Natural killer cell (primary cell): ENCODE measurements at regions not wholly inside any gene's neighbourhood (a gene's known extent, or its start where the extent isn't known, plus 50 kb on each side); places are given as distances from the start of the nearest gene placed in this dataset.

Experiments
- ATAC-seq, 3 donors: fragments of 150-1000 bp in 2 of 3; fragments of 200-7000 bp in 1 of 3; cut with Tn5 transposase; 1 replicate in 1 of 3; 2 replicates in 2 of 3; pipeline ENCODE4 v1.10.0; 2021; ENCODE audit warnings: mild to moderate bottlenecking in 2 of 3, moderate library complexity in 2 of 3
- DNase-seq, 2 donors: peaks; one replicate each; pipeline versions ENCODE4 v3.0.0 to v3.0.0-alpha.2; 2013 to 2021; ENCODE audit warnings: mixed read lengths in 1 of 2
- H3K27ac ChIP-seq: one replicate; pipeline ENCODE4 v1.5.1; 2013; ENCODE audit warnings: mild to moderate bottlenecking, low read length
- H3K27me3 ChIP-seq: one replicate; pipeline ENCODE4 v1.6.1; 2013; ENCODE audit warnings: low read length; ENCODE audit not compliant: control insufficient read depth, insufficient read depth
- H3K36me3 ChIP-seq: one replicate; pipeline ENCODE4 v1.6.1; 2013; ENCODE audit warnings: low read length; ENCODE audit not compliant: control insufficient read depth, insufficient read depth
- H3K4me1 ChIP-seq: one replicate; pipeline ENCODE4 v1.6.1; 2013; ENCODE audit warnings: low read length; ENCODE audit not compliant: control insufficient read depth, insufficient read depth
- H3K4me3 ChIP-seq: one replicate; pipeline ENCODE4 v1.5.1; 2013; ENCODE audit warnings: low read length
- H3K9me3 ChIP-seq: one replicate; pipeline ENCODE4 v1.6.1; 2013; ENCODE audit warnings: low read length; ENCODE audit not compliant: control insufficient read depth, insufficient read depth
- H3K27ac Mint-ChIP-seq, 2 donors: one replicate each; pipeline ENCODE4 v1.8.0; 2022; ENCODE audit warnings: mild to moderate bottlenecking in 2 of 2, mixed read lengths in 2 of 2, moderate library complexity in 1 of 2
- H3K27me3 Mint-ChIP-seq, 2 donors: one replicate each; pipeline ENCODE4 v1.8.0; 2022; ENCODE audit warnings: low read depth in 2 of 2, mixed read lengths in 2 of 2
- H3K36me3 Mint-ChIP-seq: one replicate; pipeline ENCODE4 v1.8.0; 2022; ENCODE audit warnings: mixed read lengths
- H3K4me1 Mint-ChIP-seq, 2 donors: one replicate each; pipeline ENCODE4 v1.8.0; 2022; ENCODE audit warnings: mixed read lengths in 2 of 2
- H3K4me3 Mint-ChIP-seq: one replicate; pipeline ENCODE4 v1.8.0; 2022; ENCODE audit warnings: mild to moderate bottlenecking, moderate library complexity, mixed read lengths
- H3K9me3 Mint-ChIP-seq, 2 donors: one replicate each; pipeline ENCODE4 v1.8.0; 2022; ENCODE audit warnings: mixed read lengths in 2 of 2
- WGBS: methylation state at CpG from one replicate; pipeline ENCODE4 v1.1.7; 2013; ENCODE audit warnings: missing lambda C conversion rate; ENCODE audit not compliant: insufficient coverage; 5-methylcytosine and 5-hydroxymethylcytosine counted together
- intact Hi-C: fragments of 100-400 bp; cut with micrococcal nuclease; formaldehyde crosslinking; loops from one replicate; pipeline ENCODE4 v1.14.2; 2022
- TF ChIP-seq, protein P1 (sequence below): fragments of 200-600 bp; IDR thresholded peaks from one replicate; pipeline ENCODE4 v1.8.0; 2022; ENCODE audit warnings: antibody characterized with exemption

DNA sequence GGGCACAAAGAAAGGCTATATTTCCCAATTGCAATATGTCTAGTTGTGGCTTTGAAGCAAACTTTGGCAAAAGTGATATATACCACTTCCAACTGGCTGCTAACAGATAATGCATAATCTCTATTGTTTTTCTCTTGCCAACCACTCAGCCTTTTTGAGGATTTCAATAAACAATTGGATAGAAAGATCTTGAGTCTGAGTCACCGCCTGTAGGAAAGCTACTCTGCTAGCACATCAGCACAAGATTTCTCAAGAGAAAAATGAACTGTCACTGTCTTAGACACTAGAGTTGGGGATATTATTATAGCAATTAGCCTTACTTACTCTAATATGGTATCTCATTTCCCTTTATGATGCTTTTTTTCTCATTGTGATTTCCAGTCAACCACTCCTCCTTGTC is 119.7 kb downstream of the SST start:
- intact Hi-C loops, result no loop called here
- ATAC-seq (no peak), DNase-seq (no peak)
- H3K27ac ChIP-seq, result no peak overlapping the region
- no peaks in the 10 kb centered on the region for H3K36me3 ChIP-seq
- Mint-ChIP-seq H3K27ac (no peak overlapping the region), H3K4me3 (no peak overlapping the region), H3K9me3 (no peaks in the 10 kb centered on the region), H3K36me3 (no peaks in the 10 kb centered on the region), H3K4me1 (no peaks in the 10 kb centered on the region), H3K27me3 (peaks cover 26 to 30% of the 10 kb centered on the region in 2 donors)
- H3K4me3 ChIP-seq, result no peak overlapping the region
- no peaks in the 10 kb centered on the region for H3K9me3 ChIP-seq
- no peaks in the 10 kb centered on the region for H3K4me1 ChIP-seq
- H3K27me3 ChIP-seq, result peaks cover 4% of the 10 kb centered on the region
- TF ChIP-seq, protein P1, sequence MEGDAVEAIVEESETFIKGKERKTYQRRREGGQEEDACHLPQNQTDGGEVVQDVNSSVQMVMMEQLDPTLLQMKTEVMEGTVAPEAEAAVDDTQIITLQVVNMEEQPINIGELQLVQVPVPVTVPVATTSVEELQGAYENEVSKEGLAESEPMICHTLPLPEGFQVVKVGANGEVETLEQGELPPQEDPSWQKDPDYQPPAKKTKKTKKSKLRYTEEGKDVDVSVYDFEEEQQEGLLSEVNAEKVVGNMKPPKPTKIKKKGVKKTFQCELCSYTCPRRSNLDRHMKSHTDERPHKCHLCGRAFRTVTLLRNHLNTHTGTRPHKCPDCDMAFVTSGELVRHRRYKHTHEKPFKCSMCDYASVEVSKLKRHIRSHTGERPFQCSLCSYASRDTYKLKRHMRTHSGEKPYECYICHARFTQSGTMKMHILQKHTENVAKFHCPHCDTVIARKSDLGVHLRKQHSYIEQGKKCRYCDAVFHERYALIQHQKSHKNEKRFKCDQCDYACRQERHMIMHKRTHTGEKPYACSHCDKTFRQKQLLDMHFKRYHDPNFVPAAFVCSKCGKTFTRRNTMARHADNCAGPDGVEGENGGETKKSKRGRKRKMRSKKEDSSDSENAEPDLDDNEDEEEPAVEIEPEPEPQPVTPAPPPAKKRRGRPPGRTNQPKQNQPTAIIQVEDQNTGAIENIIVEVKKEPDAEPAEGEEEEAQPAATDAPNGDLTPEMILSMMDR, result no peak
- WGBS, result 100% methylated on average over 1 of the region's 1 CpG

DNA sequence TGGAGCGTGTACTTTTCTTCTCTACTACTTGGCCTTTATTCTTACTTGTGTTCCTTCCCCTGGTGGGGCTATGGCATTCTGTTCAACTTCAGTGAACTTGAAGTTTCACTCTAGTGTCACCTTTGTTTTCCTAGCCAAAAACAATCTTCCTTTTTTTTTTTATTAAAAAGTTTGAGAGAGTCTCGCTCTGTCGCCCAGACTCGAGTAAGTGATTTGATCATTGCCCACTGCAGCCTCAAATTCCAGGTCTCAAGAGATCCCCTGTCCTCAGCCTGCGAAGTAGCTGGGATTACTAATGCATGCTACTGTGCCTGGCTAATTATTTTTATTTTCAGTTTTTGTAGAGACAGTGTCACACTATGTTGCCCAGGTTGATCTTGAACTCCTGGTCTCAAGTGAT is 124.8 kb downstream of the SST start:
- H3K9me3 ChIP-seq, result no peaks in the 10 kb centered on the region
- H3K36me3 ChIP-seq, result no peaks in the 10 kb centered on the region
- intact Hi-C loops, result no loop called here
- H3K9me3 Mint-ChIP-seq, result no peaks in the 10 kb centered on the region
- H3K4me1 Mint-ChIP-seq, result no peaks in the 10 kb centered on the region
- 88% methylated on average over 5 of the region's 5 CpGs for WGBS
- no peak overlapping the region for H3K27ac Mint-ChIP-seq
- no peak overlapping the region for H3K27ac ChIP-seq
- peaks cover 15 to 19% of the 10 kb centered on the region in 2 donors for H3K27me3 Mint-ChIP-seq
- TF ChIP-seq, protein P1, result no peak
- no peaks in the 10 kb centered on the region for H3K4me1 ChIP-seq
- H3K36me3 Mint-ChIP-seq, result no peaks in the 10 kb centered on the region
- H3K4me3 Mint-ChIP-seq, result no peak overlapping the region
- no peaks in the 10 kb centered on the region for H3K27me3 ChIP-seq
- no peak for DNase-seq
- H3K4me3 ChIP-seq, result no peak overlapping the region
- ATAC-seq, result no peak

DNA sequence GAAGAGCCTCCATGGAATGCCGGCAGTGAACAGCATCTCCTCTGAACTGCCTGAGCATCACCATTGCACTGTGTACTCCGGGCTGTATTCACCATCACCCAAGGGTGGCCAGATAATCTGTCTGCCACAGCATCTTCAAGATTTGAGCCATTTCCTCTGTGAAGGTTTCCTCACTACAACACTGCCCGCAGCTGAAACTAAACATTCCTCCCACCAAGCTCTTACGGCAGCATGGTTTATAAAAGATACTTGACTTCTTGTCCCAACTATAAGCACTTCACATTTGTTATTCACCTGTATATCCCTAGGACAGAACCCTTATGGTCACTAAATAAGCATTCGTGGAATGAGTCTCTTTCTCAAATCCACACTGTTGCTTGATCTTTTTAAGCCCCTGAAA is 125.9 kb downstream of the SST start:
- Histone ChIP-seq H3K4me1 (no peaks in the 10 kb centered on the region), H3K9me3 (no peaks in the 10 kb centered on the region), H3K4me3 (no peak overlapping the region), H3K27ac (no peak overlapping the region), H3K27me3 (peaks cover 2% of the 10 kb centered on the region), H3K36me3 (no peaks in the 10 kb centered on the region)
- intact Hi-C loops, result no loop called here
- Mint-ChIP-seq H3K36me3 (no peaks in the 10 kb centered on the region), H3K4me3 (no peak overlapping the region), H3K9me3 (no peaks in the 10 kb centered on the region), H3K4me1 (no peaks in the 10 kb centered on the region), H3K27ac (no peak overlapping the region), H3K27me3 (peaks cover 15 to 17% of the 10 kb centered on the region in 2 donors)
- ATAC-seq (no peak), DNase-seq (no peak)
- TF ChIP-seq, protein P1, result no peak
- 91% methylated on average over 5 of the region's 5 CpGs for WGBS

DNA sequence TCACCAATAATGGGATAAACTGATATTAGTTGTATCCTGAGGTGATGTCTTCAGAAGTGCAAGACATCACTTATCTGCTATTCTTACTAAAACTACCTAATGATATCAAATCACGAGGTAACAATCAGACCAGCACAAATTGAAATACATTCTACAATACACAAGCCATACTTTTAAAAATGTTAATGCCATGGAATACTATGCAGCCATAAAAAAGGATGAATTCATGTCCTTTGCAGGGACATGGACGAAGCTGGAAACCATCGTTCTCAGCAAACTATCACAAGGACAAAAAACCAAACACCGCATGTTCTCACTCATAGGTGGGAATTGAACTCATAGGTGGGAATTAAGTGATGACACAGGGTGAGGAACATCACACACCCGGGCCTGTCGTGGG is 129.3 kb downstream of the SST start:
- intact Hi-C loops, result no loop called here
- ATAC-seq (no peak), DNase-seq (no peak)
- H3K4me3 ChIP-seq, result no peak overlapping the region
- Mint-ChIP-seq H3K9me3 (no peaks in the 10 kb centered on the region), H3K27me3 (peaks cover 11 to 25% of the 10 kb centered on the region in 2 donors), H3K4me1 (no peaks in the 10 kb centered on the region), H3K36me3 (no peaks in the 10 kb centered on the region), H3K4me3 (no peak overlapping the region), H3K27ac (no peak overlapping the region)
- no peak overlapping the region for H3K27ac ChIP-seq
- 84% methylated on average over 4 of the region's 6 CpGs for WGBS
- no peaks in the 10 kb centered on the region for H3K9me3 ChIP-seq
- peaks cover 2% of the 10 kb centered on the region for H3K27me3 ChIP-seq
- no peaks in the 10 kb centered on the region for H3K36me3 ChIP-seq
- no peaks in the 10 kb centered on the region for H3K4me1 ChIP-seq
- TF ChIP-seq, protein P1, result no peak
